ENCODE measurements at regions not wholly inside any gene's neighbourhood (a gene's known extent, or its start where the extent isn't known, plus 50 kb on each side); places are given as distances from the start of the nearest gene placed in this dataset.

DNA sequence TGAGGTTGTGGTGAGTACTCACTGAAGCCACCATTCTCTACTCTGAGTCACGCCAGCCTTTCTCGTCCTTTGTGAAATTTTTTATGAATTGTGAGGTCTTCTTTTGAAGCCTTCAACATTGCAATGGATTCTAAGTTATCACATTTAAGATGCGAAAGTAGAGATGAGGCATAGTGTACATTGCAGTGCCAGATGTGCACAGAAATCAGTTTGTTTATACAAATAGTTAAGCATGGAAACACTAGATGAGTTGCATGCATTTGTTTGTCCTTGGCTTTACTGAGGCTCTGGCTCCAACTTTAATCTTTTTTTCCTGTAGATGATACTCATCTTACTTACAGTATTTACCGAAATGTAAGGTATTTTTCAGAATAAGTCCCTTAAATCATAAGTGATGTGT, 453.7 kb upstream of the RIOK2 start:
- no peak overlapping the region for H3K4me2 ChIP-seq (ENCODE audit: low read length)
- H3K9me3 ChIP-seq (ENCODE audit: low read length), result no peaks in the 10 kb centered on the region
- no peak overlapping the region for H2AFZ ChIP-seq (ENCODE audit: low read depth, low read length)
- H3K36me3 ChIP-seq (ENCODE audit: insufficient read depth, low read length), result no peaks in the 10 kb centered on the region
- H3K9ac ChIP-seq (ENCODE audit: low read length), result no peak overlapping the region
- TF ChIP-seq MXI1 (conservative IDR thresholded peaks at IDR 0.05; ENCODE audit: poor library complexity, severe bottlenecking) (no peak), SMC3 (conservative IDR thresholded peaks at IDR 0.05; ENCODE audit: poor library complexity) (no peak), EZH2 (IDR thresholded peaks at IDR 0.05; ENCODE audit: borderline replicate concordance, insufficient read depth, low read length, poor library complexity, severe bottlenecking) (no peak), POLR2AphosphoS5 (IDR thresholded peaks at IDR 0.05) (no peak), RAD21 (conservative IDR thresholded peaks at IDR 0.05) (no peak), TAF1 (IDR thresholded peaks at IDR 0.05; ENCODE audit: low read depth) (no peak), EP300 (conservative IDR thresholded peaks at IDR 0.05; ENCODE audit: poor library complexity, severe bottlenecking) (no peak)
- TF ChIP-seq, protein P1, sequence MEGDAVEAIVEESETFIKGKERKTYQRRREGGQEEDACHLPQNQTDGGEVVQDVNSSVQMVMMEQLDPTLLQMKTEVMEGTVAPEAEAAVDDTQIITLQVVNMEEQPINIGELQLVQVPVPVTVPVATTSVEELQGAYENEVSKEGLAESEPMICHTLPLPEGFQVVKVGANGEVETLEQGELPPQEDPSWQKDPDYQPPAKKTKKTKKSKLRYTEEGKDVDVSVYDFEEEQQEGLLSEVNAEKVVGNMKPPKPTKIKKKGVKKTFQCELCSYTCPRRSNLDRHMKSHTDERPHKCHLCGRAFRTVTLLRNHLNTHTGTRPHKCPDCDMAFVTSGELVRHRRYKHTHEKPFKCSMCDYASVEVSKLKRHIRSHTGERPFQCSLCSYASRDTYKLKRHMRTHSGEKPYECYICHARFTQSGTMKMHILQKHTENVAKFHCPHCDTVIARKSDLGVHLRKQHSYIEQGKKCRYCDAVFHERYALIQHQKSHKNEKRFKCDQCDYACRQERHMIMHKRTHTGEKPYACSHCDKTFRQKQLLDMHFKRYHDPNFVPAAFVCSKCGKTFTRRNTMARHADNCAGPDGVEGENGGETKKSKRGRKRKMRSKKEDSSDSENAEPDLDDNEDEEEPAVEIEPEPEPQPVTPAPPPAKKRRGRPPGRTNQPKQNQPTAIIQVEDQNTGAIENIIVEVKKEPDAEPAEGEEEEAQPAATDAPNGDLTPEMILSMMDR (IDR thresholded peaks at IDR 0.05; ENCODE audit: poor library complexity, severe bottlenecking), result no peak
- TF ChIP-seq, protein P2, sequence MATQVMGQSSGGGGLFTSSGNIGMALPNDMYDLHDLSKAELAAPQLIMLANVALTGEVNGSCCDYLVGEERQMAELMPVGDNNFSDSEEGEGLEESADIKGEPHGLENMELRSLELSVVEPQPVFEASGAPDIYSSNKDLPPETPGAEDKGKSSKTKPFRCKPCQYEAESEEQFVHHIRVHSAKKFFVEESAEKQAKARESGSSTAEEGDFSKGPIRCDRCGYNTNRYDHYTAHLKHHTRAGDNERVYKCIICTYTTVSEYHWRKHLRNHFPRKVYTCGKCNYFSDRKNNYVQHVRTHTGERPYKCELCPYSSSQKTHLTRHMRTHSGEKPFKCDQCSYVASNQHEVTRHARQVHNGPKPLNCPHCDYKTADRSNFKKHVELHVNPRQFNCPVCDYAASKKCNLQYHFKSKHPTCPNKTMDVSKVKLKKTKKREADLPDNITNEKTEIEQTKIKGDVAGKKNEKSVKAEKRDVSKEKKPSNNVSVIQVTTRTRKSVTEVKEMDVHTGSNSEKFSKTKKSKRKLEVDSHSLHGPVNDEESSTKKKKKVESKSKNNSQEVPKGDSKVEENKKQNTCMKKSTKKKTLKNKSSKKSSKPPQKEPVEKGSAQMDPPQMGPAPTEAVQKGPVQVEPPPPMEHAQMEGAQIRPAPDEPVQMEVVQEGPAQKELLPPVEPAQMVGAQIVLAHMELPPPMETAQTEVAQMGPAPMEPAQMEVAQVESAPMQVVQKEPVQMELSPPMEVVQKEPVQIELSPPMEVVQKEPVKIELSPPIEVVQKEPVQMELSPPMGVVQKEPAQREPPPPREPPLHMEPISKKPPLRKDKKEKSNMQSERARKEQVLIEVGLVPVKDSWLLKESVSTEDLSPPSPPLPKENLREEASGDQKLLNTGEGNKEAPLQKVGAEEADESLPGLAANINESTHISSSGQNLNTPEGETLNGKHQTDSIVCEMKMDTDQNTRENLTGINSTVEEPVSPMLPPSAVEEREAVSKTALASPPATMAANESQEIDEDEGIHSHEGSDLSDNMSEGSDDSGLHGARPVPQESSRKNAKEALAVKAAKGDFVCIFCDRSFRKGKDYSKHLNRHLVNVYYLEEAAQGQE (IDR thresholded peaks at IDR 0.05; ENCODE audit: borderline replicate concordance), result no peak
- H3K27me3 ChIP-seq (ENCODE audit: insufficient read depth, low read depth, low read length), result no peaks in the 10 kb centered on the region
- no peaks in the 10 kb centered on the region for H4K20me1 ChIP-seq (ENCODE audit: insufficient read depth)
- H3K79me2 ChIP-seq (replicated peaks; ENCODE audit: insufficient read depth, low read length), result no peaks in the 10 kb centered on the region
- no peaks in the 10 kb centered on the region for H3F3A ChIP-seq (ENCODE audit: insufficient read depth, low read length, poor library complexity, severe bottlenecking)
- H3K27ac ChIP-seq (ENCODE audit: low read length), result no peak overlapping the region
- no peaks in the 10 kb centered on the region for H3K9me2 ChIP-seq (ENCODE audit: insufficient read depth, low read length)
- no peak overlapping the region for H3K4me3 ChIP-seq (ENCODE audit: low read length)

GRCh38 chr5:97641081-97641480, 458.0 kb upstream of the RIOK2 start:
- no peak overlapping the region for H3K9ac ChIP-seq (ENCODE audit: low read length)
- H3K27me3 ChIP-seq (ENCODE audit: insufficient read depth, low read depth, low read length), result no peaks in the 10 kb centered on the region
- TF ChIP-seq MXI1 (conservative IDR thresholded peaks at IDR 0.05; ENCODE audit: poor library complexity, severe bottlenecking) (no peak), TAF1 (IDR thresholded peaks at IDR 0.05; ENCODE audit: low read depth) (no peak), POLR2AphosphoS5 (IDR thresholded peaks at IDR 0.05) (no peak), RAD21 (conservative IDR thresholded peaks at IDR 0.05) (no peak)
- no peak overlapping the region for H3K27ac ChIP-seq (ENCODE audit: low read length)
- H3K36me3 ChIP-seq (ENCODE audit: insufficient read depth, low read length), result no peaks in the 10 kb centered on the region
- no peak overlapping the region for H3K4me3 ChIP-seq (ENCODE audit: low read length)
- no peaks in the 10 kb centered on the region for H3F3A ChIP-seq (ENCODE audit: insufficient read depth, low read length, poor library complexity, severe bottlenecking)
- no peaks in the 10 kb centered on the region for H4K20me1 ChIP-seq (ENCODE audit: insufficient read depth)
- H3K79me2 ChIP-seq (replicated peaks; ENCODE audit: insufficient read depth, low read length), result no peaks in the 10 kb centered on the region
- H2AFZ ChIP-seq (ENCODE audit: low read depth, low read length), result no peak overlapping the region
- H3K9me2 ChIP-seq (ENCODE audit: insufficient read depth, low read length), result no peaks in the 10 kb centered on the region
- no peaks in the 10 kb centered on the region for H3K9me3 ChIP-seq (ENCODE audit: low read length)
- no peak overlapping the region for H3K4me2 ChIP-seq (ENCODE audit: low read length)

DNA sequence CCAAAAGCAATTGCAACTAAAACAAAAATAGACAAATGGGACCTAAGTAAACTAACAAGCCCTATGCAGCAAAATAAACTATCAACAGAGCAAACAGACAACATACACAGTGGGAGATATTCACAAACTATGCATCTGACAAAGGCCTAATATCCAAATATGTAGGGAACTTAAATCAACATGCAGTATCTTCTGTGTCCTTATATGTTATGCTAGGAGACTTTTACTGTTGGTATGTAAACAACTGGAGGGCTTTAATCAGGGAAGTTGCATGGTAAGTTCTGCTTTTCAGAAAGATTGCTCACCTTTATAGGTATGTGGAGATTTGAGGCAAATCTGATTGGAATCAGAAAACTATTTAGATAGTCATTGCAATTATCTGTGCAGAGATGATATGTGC, 461.2 kb upstream of the RIOK2 start:
- Histone ChIP-seq H3K4me3 (ENCODE audit: low read length) (no peak overlapping the region), H4K20me1 (ENCODE audit: insufficient read depth) (no peaks in the 10 kb centered on the region), H3K4me2 (ENCODE audit: low read length) (no peak overlapping the region), H3K36me3 (ENCODE audit: insufficient read depth, low read length) (no peaks in the 10 kb centered on the region), H3K27me3 (ENCODE audit: insufficient read depth, low read depth, low read length) (no peaks in the 10 kb centered on the region), H2AFZ (ENCODE audit: low read depth, low read length) (no peak overlapping the region), H3K9me3 (ENCODE audit: low read length) (no peaks in the 10 kb centered on the region), H3K9me2 (ENCODE audit: insufficient read depth, low read length) (no peaks in the 10 kb centered on the region), H3K79me2 (replicated peaks; ENCODE audit: insufficient read depth, low read length) (no peaks in the 10 kb centered on the region), H3K27ac (ENCODE audit: low read length) (no peak overlapping the region), H3F3A (ENCODE audit: insufficient read depth, low read length, poor library complexity, severe bottlenecking) (no peaks in the 10 kb centered on the region), H3K9ac (ENCODE audit: low read length) (no peak overlapping the region)
- TF ChIP-seq POLR2AphosphoS5 (IDR thresholded peaks at IDR 0.05), result no peak
- no peak for TF ChIP-seq SMC3 (conservative IDR thresholded peaks at IDR 0.05; ENCODE audit: poor library complexity)
- TF ChIP-seq EZH2 (IDR thresholded peaks at IDR 0.05; ENCODE audit: borderline replicate concordance, insufficient read depth, low read length, poor library complexity, severe bottlenecking), result no peak
- TF ChIP-seq, protein P1 (IDR thresholded peaks at IDR 0.05; ENCODE audit: poor library complexity, severe bottlenecking), result no peak
- TF ChIP-seq RAD21 (conservative IDR thresholded peaks at IDR 0.05), result no peak
- no peak for TF ChIP-seq TAF1 (IDR thresholded peaks at IDR 0.05; ENCODE audit: low read depth)
